ENCODE measurements at regions not wholly inside any gene's neighbourhood (a gene's known extent, or its start where the extent isn't known, plus 50 kb on each side); places are given as distances from the start of the nearest gene placed in this dataset.

- no peak for DNase-seq (ENCODE audit: low spot score)
- TF ChIP-seq, protein P1, sequence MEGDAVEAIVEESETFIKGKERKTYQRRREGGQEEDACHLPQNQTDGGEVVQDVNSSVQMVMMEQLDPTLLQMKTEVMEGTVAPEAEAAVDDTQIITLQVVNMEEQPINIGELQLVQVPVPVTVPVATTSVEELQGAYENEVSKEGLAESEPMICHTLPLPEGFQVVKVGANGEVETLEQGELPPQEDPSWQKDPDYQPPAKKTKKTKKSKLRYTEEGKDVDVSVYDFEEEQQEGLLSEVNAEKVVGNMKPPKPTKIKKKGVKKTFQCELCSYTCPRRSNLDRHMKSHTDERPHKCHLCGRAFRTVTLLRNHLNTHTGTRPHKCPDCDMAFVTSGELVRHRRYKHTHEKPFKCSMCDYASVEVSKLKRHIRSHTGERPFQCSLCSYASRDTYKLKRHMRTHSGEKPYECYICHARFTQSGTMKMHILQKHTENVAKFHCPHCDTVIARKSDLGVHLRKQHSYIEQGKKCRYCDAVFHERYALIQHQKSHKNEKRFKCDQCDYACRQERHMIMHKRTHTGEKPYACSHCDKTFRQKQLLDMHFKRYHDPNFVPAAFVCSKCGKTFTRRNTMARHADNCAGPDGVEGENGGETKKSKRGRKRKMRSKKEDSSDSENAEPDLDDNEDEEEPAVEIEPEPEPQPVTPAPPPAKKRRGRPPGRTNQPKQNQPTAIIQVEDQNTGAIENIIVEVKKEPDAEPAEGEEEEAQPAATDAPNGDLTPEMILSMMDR (IDR thresholded peaks at IDR 0.05; ENCODE audit: extremely low read depth, insufficient read depth, missing control alignments): no peak
- in situ Hi-C loops (cut with MboI; ENCODE audit: low pct_unique_long_range_greater_than_20kb, low sequenced_read_pairs, unreplicated experiment): no loop called here
Measured at GRCh38 chr2:67670747-67671183, 273.6 kb downstream of the ETAA1 start.

DNA sequence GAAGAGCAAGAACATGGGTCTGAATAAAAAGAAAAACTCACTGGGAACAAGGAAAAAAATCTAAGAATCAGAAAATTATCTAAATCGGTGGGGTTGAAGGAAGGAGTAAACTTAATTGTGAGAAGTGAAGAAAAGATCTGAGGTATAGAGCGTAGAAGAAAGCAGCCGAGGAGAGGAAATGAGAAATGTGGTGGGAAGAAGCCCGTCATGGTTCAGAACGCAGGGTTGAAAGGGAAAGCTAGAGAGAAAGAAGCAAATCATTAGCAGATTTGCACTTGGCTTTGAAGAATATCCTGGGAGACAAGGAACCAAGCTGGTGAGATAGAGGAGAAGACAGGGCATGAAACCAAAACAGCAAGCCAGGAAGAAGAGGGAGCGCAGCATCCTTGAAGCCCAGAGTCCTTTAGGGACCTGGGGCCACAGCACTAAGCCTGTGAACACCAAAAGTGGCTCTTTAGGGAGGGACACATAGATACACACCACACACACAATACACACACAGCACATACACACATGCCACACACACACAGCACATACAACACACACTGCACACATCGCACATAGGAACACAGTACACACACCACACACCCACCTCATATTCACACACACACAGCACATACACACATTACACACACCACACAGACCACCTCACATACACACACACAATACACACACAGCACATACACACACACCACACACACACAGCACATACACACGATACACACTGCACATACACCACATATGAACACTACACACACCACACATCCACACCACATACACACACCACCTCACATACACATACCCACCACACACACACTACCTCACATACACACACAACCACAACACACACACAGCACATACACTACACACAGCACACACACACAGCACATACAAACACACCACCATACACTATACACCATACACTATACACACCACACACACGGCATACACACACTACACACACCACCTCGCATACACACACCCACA is 274.6 kb downstream of the ETAA1 start:
- DNase-seq (ENCODE audit: low spot score): no peak
- in situ Hi-C loops (cut with MboI; ENCODE audit: low pct_unique_long_range_greater_than_20kb, low sequenced_read_pairs, unreplicated experiment): no loop called here
- TF ChIP-seq, protein P1 (IDR thresholded peaks at IDR 0.05; ENCODE audit: extremely low read depth, insufficient read depth, missing control alignments): no peak

- in situ Hi-C loops (cut with MboI; ENCODE audit: low pct_unique_long_range_greater_than_20kb, low sequenced_read_pairs, unreplicated experiment): no loop called here
- no peak for DNase-seq (ENCODE audit: low spot score)
- TF ChIP-seq, protein P1 (IDR thresholded peaks at IDR 0.05; ENCODE audit: extremely low read depth, insufficient read depth, missing control alignments): no peak
Measured at GRCh38 chr2:67674668-67675067, 277.5 kb downstream of the ETAA1 start.

DNA sequence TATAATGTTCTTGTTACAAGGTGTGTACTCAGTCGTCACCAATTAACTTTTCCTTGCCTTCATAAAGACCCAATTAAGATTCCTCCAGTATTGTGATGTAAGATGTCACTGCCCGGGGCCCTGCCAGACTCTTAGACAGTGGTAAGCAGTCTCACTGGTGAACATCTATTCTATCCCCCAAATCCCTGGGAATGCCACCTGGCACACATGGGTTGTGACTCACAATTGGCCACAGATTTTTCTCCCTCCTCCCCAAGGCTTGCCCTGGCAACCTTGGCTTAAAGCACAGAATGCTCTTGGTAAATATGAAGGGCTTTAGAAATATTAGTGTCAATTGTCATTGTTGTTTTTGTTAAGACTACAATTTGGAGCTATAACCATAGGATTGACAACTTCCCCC is 287.9 kb downstream of the ETAA1 start:
- TF ChIP-seq, protein P1 (IDR thresholded peaks at IDR 0.05; ENCODE audit: extremely low read depth, insufficient read depth, missing control alignments): no peak
- in situ Hi-C loops (cut with MboI; ENCODE audit: low pct_unique_long_range_greater_than_20kb, low sequenced_read_pairs, unreplicated experiment): no loop called here
- no peak for DNase-seq (ENCODE audit: low spot score)

DNA sequence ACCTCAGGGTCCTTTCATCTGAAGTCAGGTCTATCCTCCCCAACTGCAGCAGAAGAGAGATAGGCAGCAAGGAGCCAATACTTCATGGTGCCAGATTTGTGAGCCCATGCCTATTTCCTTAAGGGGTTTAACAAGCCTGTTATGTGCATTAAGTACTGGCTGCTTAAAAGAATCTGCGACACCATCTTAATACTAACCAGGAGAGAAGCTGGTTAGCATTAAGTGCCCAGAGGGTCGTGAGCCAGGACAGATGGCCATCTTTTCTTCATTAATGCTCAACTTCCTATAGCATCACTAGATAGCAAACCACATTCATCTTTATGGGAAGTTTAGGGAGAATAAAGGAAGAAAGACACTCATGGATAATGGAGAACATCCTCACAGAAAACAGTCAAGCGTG is 289.1 kb downstream of the ETAA1 start:
- TF ChIP-seq, protein P1 (IDR thresholded peaks at IDR 0.05; ENCODE audit: extremely low read depth, insufficient read depth, missing control alignments): no peak
- in situ Hi-C loops (cut with MboI; ENCODE audit: low pct_unique_long_range_greater_than_20kb, low sequenced_read_pairs, unreplicated experiment): no loop called here
- no peak for DNase-seq (ENCODE audit: low spot score)

DNA sequence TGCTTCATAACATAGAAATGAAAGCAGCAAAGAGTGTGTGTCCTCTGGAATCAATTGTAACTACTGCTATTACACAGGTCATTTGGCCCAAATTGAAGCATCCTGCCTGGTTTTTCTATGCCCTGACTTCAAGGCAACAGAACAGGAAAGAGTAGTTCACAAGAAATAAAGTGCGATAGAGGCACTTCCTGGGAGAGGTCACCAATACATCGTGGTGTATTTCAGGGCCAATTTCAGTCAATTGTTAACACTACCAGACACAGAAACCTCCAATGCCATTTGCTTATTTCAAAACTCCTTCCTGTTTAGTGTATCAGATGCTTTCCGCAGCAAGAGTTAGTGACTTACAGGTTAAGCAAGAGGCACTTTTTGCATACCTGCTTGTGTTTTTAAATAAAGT is 292.1 kb downstream of the ETAA1 start:
- DNase-seq (ENCODE audit: low spot score): no peak
- in situ Hi-C loops (cut with MboI; ENCODE audit: low pct_unique_long_range_greater_than_20kb, low sequenced_read_pairs, unreplicated experiment): no loop called here
- TF ChIP-seq, protein P1 (IDR thresholded peaks at IDR 0.05; ENCODE audit: extremely low read depth, insufficient read depth, missing control alignments): no peak
